Neural cell (in vitro differentiated cells): ENCODE measurements at regions not wholly inside any gene's neighbourhood (a gene's known extent, or its start where the extent isn't known, plus 50 kb on each side); places are given as distances from the start of the nearest gene placed in this dataset.

Source experiments
- H2AFZ ChIP-seq: fragments of 200-600, 300-800 bp; sonication (generic), shearing (Covaris generic); 2 replicates; pipeline ENCODE4 v1.6.0; 2014; ENCODE audit warnings: low read depth, mild to moderate bottlenecking, antibody characterized with exemption, low read length, moderate library complexity
- H3F3A ChIP-seq: fragments of 200-600 bp; shearing (Covaris generic); 2 replicates; pipeline ENCODE4 v1.6.1; 2016; ENCODE audit warnings: mild to moderate bottlenecking, moderate library complexity, mixed read lengths, antibody characterized with exemption, low read length; ENCODE audit not compliant: insufficient read depth, poor library complexity, severe bottlenecking
- H3K27ac ChIP-seq: fragments of 200-600, 300-800 bp; sonication (generic), shearing (Covaris generic); 2 replicates; pipeline ENCODE4 v1.5.1; 2014; ENCODE audit warnings: mild to moderate bottlenecking, low read length, moderate library complexity
- H3K27me3 ChIP-seq: fragments of 300-800, 200-600 bp; sonication (generic), shearing (Covaris generic); 2 replicates; pipeline ENCODE4 v1.6.0; 2014; ENCODE audit warnings: mild to moderate bottlenecking, low read depth, low read length, moderate library complexity; ENCODE audit not compliant: insufficient read depth
- H3K36me3 ChIP-seq: fragments of 300-800, 200-600 bp; sonication (generic), shearing (Covaris generic); 2 replicates; pipeline ENCODE4 v1.5.1; 2014; ENCODE audit warnings: mild to moderate bottlenecking, antibody characterized with exemption, low read length, moderate library complexity; ENCODE audit not compliant: insufficient read depth
- H3K4me2 ChIP-seq: fragments of 300-800, 200-600 bp; sonication (generic), shearing (Covaris generic); 2 replicates; pipeline ENCODE4 v1.6.0; 2014; ENCODE audit warnings: mild to moderate bottlenecking, low read length
- H3K4me3 ChIP-seq: fragments of 300-800, 200-600 bp; sonication (generic), shearing (Covaris generic); 2 replicates; pipeline ENCODE4 v1.5.1; 2014; ENCODE audit warnings: mild to moderate bottlenecking, low read length, moderate library complexity
- H3K79me2 ChIP-seq: fragments of 200-600 bp; shearing (Covaris generic); replicated peaks from 2 replicates; pipeline ENCODE4 v1.6.0; 2014; ENCODE audit warnings: mild to moderate bottlenecking, low read length, moderate library complexity; ENCODE audit not compliant: insufficient read depth
- H3K9ac ChIP-seq: fragments of 300-800, 200-600 bp; sonication (generic), shearing (Covaris generic); 2 replicates; pipeline ENCODE4 v1.6.1; 2016; ENCODE audit warnings: mild to moderate bottlenecking, low read length, mixed read lengths
- H3K9me2 ChIP-seq: fragments of 200-600 bp; shearing (Covaris generic); 2 replicates; pipeline ENCODE4 v1.6.1; 2016; ENCODE audit warnings: mild to moderate bottlenecking, low read length, mixed read lengths; ENCODE audit not compliant: insufficient read depth
- H3K9me3 ChIP-seq: fragments of 200-600, 300-800 bp; sonication (generic), shearing (Covaris generic); 2 replicates; pipeline ENCODE4 v1.6.1; 2016; ENCODE audit warnings: mild to moderate bottlenecking, mixed run types, low read length, moderate library complexity, mixed read lengths
- H4K20me1 ChIP-seq: fragments of 200-600 bp; shearing (Covaris generic); 2 replicates; pipeline ENCODE4 v1.6.1; 2016; ENCODE audit warnings: mild to moderate bottlenecking, mixed run types; ENCODE audit not compliant: insufficient read depth
- EP300 ChIP-seq: fragments of 450-650 bp; conservative IDR thresholded peaks from 2 replicates; pipeline ENCODE4 v1.6.1; 2014; ENCODE audit warnings: antibody characterized with exemption, mild to moderate bottlenecking, moderate library complexity; ENCODE audit not compliant: poor library complexity, severe bottlenecking
- EZH2 ChIP-seq: fragments of 200-600, 300-800 bp; shearing (Covaris generic), sonication (generic); IDR thresholded peaks from 2 replicates; pipeline ENCODE4 v1.6.1; 2014; ENCODE audit warnings: antibody characterized with exemption, low read length, borderline replicate concordance, mild to moderate bottlenecking; ENCODE audit not compliant: insufficient read depth, poor library complexity, severe bottlenecking
- MXI1 ChIP-seq: fragments of 450-650 bp; conservative IDR thresholded peaks from 2 replicates; pipeline ENCODE4 v1.6.1; 2014; ENCODE audit warnings: antibody characterized with exemption, mild to moderate bottlenecking; ENCODE audit not compliant: poor library complexity, severe bottlenecking
- POLR2AphosphoS5 ChIP-seq: IDR thresholded peaks from 2 replicates; pipeline ENCODE4 v1.6.1; 2012
- RAD21 ChIP-seq: fragments of 450-650 bp; conservative IDR thresholded peaks from 2 replicates; pipeline ENCODE4 v1.6.1; 2014; ENCODE audit warnings: antibody characterized with exemption, mild to moderate bottlenecking, moderate library complexity
- SMC3 ChIP-seq: fragments of 450-650 bp; conservative IDR thresholded peaks from 2 replicates; pipeline ENCODE4 v1.6.1; 2014; ENCODE audit warnings: antibody characterized with exemption, mild to moderate bottlenecking, moderate library complexity; ENCODE audit not compliant: poor library complexity
- TAF1 ChIP-seq: IDR thresholded peaks from 2 replicates; pipeline ENCODE4 v1.6.1; 2012; ENCODE audit warnings: low read depth
- TF ChIP-seq, protein P1 (sequence below): fragments of 450-650 bp; IDR thresholded peaks from 2 replicates; pipeline ENCODE4 v1.5.1; 2014; ENCODE audit warnings: antibody characterized with exemption, mild to moderate bottlenecking, moderate library complexity; ENCODE audit not compliant: poor library complexity, severe bottlenecking
- TF ChIP-seq, protein P2 (sequence below): IDR thresholded peaks from 2 replicates; pipeline ENCODE4 v1.6.1; 2012; ENCODE audit warnings: borderline replicate concordance

DNA sequence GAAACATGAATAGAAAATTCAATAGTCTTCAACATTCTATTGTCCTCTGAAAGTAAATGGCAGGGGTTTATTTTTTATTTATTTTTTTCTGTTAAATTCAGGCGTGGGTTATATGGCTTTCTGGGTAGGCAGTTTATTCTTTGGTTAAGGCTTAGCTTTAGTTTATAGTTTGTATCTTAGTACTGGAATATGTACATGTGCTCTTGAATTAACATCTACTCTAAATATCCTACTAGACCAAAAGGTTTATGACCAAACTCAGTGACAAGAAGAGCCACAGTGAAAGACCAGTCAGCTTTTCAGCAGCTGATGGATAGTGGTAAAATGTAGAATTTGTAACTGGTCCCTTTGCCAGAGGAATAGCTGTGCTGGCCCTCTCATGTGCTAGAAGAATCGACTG, 62.0 kb upstream of the DAB2 start:
- Histone ChIP-seq H3K9ac (no peak overlapping the region), H3K4me3 (no peak overlapping the region), H2AFZ (no peak overlapping the region), H3K27me3 (no peaks in the 10 kb centered on the region), H3K79me2 (no peaks in the 10 kb centered on the region), H3F3A (no peaks in the 10 kb centered on the region), H3K36me3 (no peaks in the 10 kb centered on the region), H3K4me2 (no peak overlapping the region), H3K9me2 (no peaks in the 10 kb centered on the region), H4K20me1 (no peaks in the 10 kb centered on the region), H3K27ac (no peak overlapping the region), H3K9me3 (no peaks in the 10 kb centered on the region)
- TF ChIP-seq TAF1 = no peak
- TF ChIP-seq SMC3 = no peak
- TF ChIP-seq MXI1 = no peak
- TF ChIP-seq EP300 = no peak
- TF ChIP-seq EZH2 = no peak
- TF ChIP-seq POLR2AphosphoS5 = no peak
- TF ChIP-seq RAD21 = no peak
- TF ChIP-seq, protein P1, sequence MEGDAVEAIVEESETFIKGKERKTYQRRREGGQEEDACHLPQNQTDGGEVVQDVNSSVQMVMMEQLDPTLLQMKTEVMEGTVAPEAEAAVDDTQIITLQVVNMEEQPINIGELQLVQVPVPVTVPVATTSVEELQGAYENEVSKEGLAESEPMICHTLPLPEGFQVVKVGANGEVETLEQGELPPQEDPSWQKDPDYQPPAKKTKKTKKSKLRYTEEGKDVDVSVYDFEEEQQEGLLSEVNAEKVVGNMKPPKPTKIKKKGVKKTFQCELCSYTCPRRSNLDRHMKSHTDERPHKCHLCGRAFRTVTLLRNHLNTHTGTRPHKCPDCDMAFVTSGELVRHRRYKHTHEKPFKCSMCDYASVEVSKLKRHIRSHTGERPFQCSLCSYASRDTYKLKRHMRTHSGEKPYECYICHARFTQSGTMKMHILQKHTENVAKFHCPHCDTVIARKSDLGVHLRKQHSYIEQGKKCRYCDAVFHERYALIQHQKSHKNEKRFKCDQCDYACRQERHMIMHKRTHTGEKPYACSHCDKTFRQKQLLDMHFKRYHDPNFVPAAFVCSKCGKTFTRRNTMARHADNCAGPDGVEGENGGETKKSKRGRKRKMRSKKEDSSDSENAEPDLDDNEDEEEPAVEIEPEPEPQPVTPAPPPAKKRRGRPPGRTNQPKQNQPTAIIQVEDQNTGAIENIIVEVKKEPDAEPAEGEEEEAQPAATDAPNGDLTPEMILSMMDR = no peak
- TF ChIP-seq, protein P2, sequence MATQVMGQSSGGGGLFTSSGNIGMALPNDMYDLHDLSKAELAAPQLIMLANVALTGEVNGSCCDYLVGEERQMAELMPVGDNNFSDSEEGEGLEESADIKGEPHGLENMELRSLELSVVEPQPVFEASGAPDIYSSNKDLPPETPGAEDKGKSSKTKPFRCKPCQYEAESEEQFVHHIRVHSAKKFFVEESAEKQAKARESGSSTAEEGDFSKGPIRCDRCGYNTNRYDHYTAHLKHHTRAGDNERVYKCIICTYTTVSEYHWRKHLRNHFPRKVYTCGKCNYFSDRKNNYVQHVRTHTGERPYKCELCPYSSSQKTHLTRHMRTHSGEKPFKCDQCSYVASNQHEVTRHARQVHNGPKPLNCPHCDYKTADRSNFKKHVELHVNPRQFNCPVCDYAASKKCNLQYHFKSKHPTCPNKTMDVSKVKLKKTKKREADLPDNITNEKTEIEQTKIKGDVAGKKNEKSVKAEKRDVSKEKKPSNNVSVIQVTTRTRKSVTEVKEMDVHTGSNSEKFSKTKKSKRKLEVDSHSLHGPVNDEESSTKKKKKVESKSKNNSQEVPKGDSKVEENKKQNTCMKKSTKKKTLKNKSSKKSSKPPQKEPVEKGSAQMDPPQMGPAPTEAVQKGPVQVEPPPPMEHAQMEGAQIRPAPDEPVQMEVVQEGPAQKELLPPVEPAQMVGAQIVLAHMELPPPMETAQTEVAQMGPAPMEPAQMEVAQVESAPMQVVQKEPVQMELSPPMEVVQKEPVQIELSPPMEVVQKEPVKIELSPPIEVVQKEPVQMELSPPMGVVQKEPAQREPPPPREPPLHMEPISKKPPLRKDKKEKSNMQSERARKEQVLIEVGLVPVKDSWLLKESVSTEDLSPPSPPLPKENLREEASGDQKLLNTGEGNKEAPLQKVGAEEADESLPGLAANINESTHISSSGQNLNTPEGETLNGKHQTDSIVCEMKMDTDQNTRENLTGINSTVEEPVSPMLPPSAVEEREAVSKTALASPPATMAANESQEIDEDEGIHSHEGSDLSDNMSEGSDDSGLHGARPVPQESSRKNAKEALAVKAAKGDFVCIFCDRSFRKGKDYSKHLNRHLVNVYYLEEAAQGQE = no peak

DNA sequence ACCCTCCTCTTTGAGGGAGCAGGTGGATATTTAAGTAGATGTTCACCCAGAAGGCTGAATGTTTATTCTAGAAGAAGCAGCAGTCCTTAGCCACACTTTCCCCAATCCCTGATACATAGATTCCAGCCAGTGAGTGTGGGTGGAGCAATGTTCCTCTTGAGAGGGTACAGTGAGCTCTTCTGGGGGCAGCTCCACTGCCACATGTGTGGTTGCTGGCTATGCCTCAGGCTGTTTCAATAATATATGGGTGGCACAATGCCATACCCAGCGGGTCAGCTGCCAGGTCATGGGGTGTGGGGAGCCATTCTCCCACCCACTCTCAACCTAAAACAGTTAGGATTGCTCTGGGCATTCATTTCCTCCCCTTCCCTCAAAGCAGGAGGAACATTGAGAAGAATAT, 61.6 kb upstream of the DAB2 start:
- no peak overlapping the region for H2AFZ ChIP-seq
- no peaks in the 10 kb centered on the region for H3K27me3 ChIP-seq
- no peaks in the 10 kb centered on the region for H3K36me3 ChIP-seq
- H3K27ac ChIP-seq = no peak overlapping the region
- no peak for TF ChIP-seq POLR2AphosphoS5
- TF ChIP-seq, protein P2 = no peak
- no peak for TF ChIP-seq EP300
- TF ChIP-seq RAD21 = no peak
- TF ChIP-seq EZH2 = no peak
- no peak for TF ChIP-seq SMC3
- TF ChIP-seq MXI1 = no peak
- TF ChIP-seq, protein P1 = no peak
- no peak for TF ChIP-seq TAF1
- H3K4me3 ChIP-seq = no peak overlapping the region
- H3F3A ChIP-seq = no peaks in the 10 kb centered on the region
- H3K9ac ChIP-seq = no peak overlapping the region
- no peaks in the 10 kb centered on the region for H4K20me1 ChIP-seq
- H3K4me2 ChIP-seq = no peak overlapping the region
- no peaks in the 10 kb centered on the region for H3K9me3 ChIP-seq
- no peaks in the 10 kb centered on the region for H3K79me2 ChIP-seq
- no peaks in the 10 kb centered on the region for H3K9me2 ChIP-seq
